Left lung (tissue), 4 donors: ENCODE measurements at regions not wholly inside any gene's neighbourhood (a gene's known extent, or its start where the extent isn't known, plus 50 kb on each side); places are given as distances from the start of the nearest gene placed in this dataset.

ENCODE experiments used
- ATAC-seq: fragments of 200-7000 bp; cut with Tn5 transposase; one replicate; pipeline ENCODE4 v1.9.1; 2020; ENCODE audit warnings: moderate library complexity
- DNase-seq, 4 donors: peaks; one replicate each; pipeline ENCODE4 v3.0.0-alpha.2; 2013 to 2020
- H3K27ac ChIP-seq, 2 donors: fragments of 200-600 bp; sonication (generic) in 1 of 2; one replicate each; pipeline versions ENCODE4 v1.5.0 to v1.8.0; 2020 to 2021
- H3K27me3 ChIP-seq, 2 donors: fragments of 200-600 bp; sonication (generic) in 1 of 2; one replicate each; pipeline versions ENCODE4 v1.5.0 to v1.8.0; 2020 to 2021
- H3K36me3 ChIP-seq, 2 donors: fragments of 200-600 bp; sonication (generic) in 1 of 2; one replicate each; pipeline versions ENCODE4 v1.5.0 to v1.8.0; 2020 to 2021
- H3K4me1 ChIP-seq, 2 donors: fragments of 200-600 bp; one replicate each; pipeline ENCODE4 v1.8.0; 2021
- H3K4me3 ChIP-seq, 2 donors: fragments of 200-600 bp; sonication (generic) in 1 of 2; one replicate each; pipeline versions ENCODE4 v1.5.0 to v1.8.0; 2020 to 2021; ENCODE audit warnings: mild to moderate bottlenecking in 1 of 2
- H3K9me3 ChIP-seq, 2 donors: fragments of 200-600 bp; sonication (generic) in 1 of 2; one replicate each; pipeline versions ENCODE4 v1.5.0 to v1.8.0; 2020 to 2021
- CTCF ChIP-seq, 2 donors: fragments of 200-600 bp; sonication (generic) in 1 of 2; IDR thresholded peaks; one replicate each; pipeline versions ENCODE4 v1.5.0 to v1.8.0; 2021; ENCODE audit warnings: antibody characterized with exemption in 2 of 2
- intact Hi-C, 2 donors: fragments of 100-400 bp; cut with DNase I; formaldehyde crosslinking; loops; one replicate each; pipeline versions ENCODE4 v1.11.2 to v1.14.2; 2022
- donor health status: DM: no; HTN: yes; CAD: no.
- donor health status: DM: no; HTN: no; CAD: no.

DNA sequence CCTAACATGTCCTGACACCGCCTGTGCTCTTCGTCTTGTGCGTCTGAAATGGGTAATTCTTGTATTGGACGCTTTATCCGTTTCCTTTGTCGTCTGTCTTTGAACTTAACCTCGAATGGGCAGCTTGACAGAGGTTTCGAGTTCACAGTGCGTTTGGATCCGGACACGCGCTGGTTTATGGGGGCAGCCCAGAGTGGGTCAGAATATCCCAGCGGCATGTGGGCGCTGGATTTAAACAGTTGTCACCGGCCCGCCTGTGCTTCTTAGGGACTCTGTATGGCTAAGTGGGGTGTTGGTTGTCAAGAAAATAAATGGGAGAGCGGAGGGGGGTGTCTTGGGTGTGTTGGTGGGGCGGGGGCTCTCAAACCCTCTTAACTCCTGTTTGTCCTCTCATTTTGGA is 363.5 kb upstream of the AMELY start:
- intact Hi-C loops = no loop called here
- no peak for ATAC-seq

GRCh38 chrY:7274369-7274913 is 362.9 kb upstream of the AMELY start:
- no peaks in the 10 kb centered on the region for H3K36me3 ChIP-seq
- intact Hi-C loops = no loop called here
- H3K4me3 ChIP-seq = peak overlapping the region in 1 of 2 donors; percentile 71
- H3K4me1 ChIP-seq = peaks cover 0 to 9% of the 10 kb centered on the region in 2 donors
- H3K27me3 ChIP-seq = no peaks in the 10 kb centered on the region
- TF ChIP-seq CTCF (IDR thresholded peaks at IDR 0.05) = no peak
- ATAC-seq (no peak), DNase-seq (peak in 2 of 4 donors; percentile 40 to 77)
- H3K27ac ChIP-seq = peak overlapping the region in 1 of 2 donors; percentile 84
- H3K9me3 ChIP-seq = no peaks in the 10 kb centered on the region

More for the DNA sequence above, 363.5 kb upstream of the AMELY start:
- DNase-seq = no peak
- Histone ChIP-seq H3K27ac (peak overlapping the region in 1 of 2 donors; percentile 84), H3K36me3 (no peaks in the 10 kb centered on the region), H3K4me3 (peak overlapping the region in 1 of 2 donors; percentile 71), H3K9me3 (no peaks in the 10 kb centered on the region), H3K27me3 (no peaks in the 10 kb centered on the region), H3K4me1 (peaks cover 0 to 12% of the 10 kb centered on the region in 2 donors)
- no peak for TF ChIP-seq CTCF (IDR thresholded peaks at IDR 0.05)

- ATAC-seq = no peak
- Histone ChIP-seq H3K9me3 (no peaks in the 10 kb centered on the region), H3K27ac (peak overlapping the region in 1 of 2 donors; percentile 84), H3K36me3 (no peaks in the 10 kb centered on the region), H3K4me3 (peak overlapping the region in 1 of 2 donors; percentile 71), H3K4me1 (peaks cover 0 to 9% of the 10 kb centered on the region in 2 donors), H3K27me3 (no peaks in the 10 kb centered on the region)
- no peak for TF ChIP-seq CTCF (IDR thresholded peaks at IDR 0.05)
- intact Hi-C loops = no loop called here
- peak in 2 of 4 donors; percentile 83 to 93 for DNase-seq
Measured at GRCh38 chrY:7273587-7274203, 362.1 kb upstream of the AMELY start.

DNA sequence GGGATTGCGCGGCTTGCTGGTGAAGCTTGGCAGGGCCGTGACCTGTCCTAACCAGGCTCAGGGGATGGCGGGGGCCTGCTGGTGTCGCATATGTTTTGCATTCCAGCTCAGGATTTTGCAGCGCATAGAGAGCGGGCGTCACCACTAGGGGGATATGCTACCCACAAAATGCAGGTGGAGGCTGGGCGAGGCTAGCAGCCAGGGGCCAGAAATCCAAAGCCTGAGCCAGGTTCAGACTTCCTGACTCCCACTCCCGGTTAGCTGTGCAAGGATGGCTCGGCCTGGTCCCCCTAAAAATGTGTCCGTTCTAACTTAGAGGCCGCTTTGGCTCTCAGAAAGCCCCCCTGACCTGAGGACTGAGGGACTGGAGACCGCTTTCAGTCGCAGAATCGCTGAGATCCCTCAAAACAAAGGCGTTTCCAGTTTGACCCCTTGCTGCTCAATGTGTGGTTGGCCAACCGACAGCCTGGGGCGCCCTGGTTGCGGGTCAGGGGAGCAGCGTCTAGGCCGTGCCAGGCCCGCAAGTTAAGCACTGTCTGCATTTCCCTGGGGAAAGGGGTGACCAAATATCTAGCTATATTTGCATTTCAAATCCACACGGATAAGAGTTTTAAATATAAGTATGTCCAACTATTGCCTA is 361.1 kb upstream of the AMELY start:
- intact Hi-C loops = no loop called here
- ATAC-seq (no peak), DNase-seq (peak in 2 of 4 donors; percentile 58 to 72)
- no peaks in the 10 kb centered on the region for H3K27me3 ChIP-seq
- H3K4me1 ChIP-seq = peaks cover 0 to 9% of the 10 kb centered on the region in 2 donors
- peak in 1 of 2 donors; percentile 56 for TF ChIP-seq CTCF (IDR thresholded peaks at IDR 0.05)
- peak overlapping the region in 1 of 2 donors; percentile 71 for H3K4me3 ChIP-seq
- peak overlapping the region in 1 of 2 donors; percentile 84 for H3K27ac ChIP-seq
- no peaks in the 10 kb centered on the region for H3K9me3 ChIP-seq
- H3K36me3 ChIP-seq = no peaks in the 10 kb centered on the region

- DNase-seq (peak in 1 of 4 donors; percentile 43), ATAC-seq (no peak)
- Histone ChIP-seq H3K27me3 (no peaks in the 10 kb centered on the region), H3K36me3 (no peaks in the 10 kb centered on the region), H3K4me3 (no peak overlapping the region), H3K4me1 (no peaks in the 10 kb centered on the region), H3K27ac (no peak overlapping the region), H3K9me3 (no peaks in the 10 kb centered on the region)
- intact Hi-C loops = no loop called here
- no peak for TF ChIP-seq CTCF (IDR thresholded peaks at IDR 0.05)
Measured at GRCh38 chrY:7263773-7264172, 352.2 kb upstream of the AMELY start.
